HG03103 (cell line): ENCODE measurements at regions not wholly inside any gene's neighbourhood (a gene's known extent, or its start where the extent isn't known, plus 50 kb on each side); places are given as distances from the start of the nearest gene placed in this dataset.
"Not testable (repeated sequence)": the region's sequence is repeated elsewhere in the genome, so short reads cannot be mapped to it uniquely, and the experiment has no call there.

Experiments used
- ATAC-seq: cut with Tn5 transposase; IDR thresholded peaks from one replicate; pipeline ENCODE4 v1.9.1; 2021; ENCODE audit warnings: low read depth; ENCODE audit not compliant: unreplicated experiment

DNA sequence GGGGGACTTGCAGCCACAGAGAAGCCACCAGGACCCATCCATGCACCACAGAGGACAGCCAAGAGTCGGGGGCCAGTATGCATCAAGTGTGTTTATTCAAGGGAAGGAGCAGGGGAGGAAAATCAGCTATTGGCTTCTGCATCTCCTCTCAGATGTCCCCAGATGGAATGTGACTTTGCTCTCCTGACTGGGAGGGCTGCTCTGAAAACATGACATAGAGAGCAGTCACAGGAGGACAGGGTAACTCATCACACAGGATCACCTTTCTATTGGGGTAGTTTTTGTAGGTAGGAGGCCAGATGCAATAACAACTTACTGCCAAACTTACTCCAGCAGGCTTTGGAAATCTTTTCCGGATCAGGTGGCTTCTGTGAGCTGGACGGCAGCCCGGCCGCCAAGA is 121.0 kb upstream of the OPCML start:
- ATAC-seq = no peak

DNA sequence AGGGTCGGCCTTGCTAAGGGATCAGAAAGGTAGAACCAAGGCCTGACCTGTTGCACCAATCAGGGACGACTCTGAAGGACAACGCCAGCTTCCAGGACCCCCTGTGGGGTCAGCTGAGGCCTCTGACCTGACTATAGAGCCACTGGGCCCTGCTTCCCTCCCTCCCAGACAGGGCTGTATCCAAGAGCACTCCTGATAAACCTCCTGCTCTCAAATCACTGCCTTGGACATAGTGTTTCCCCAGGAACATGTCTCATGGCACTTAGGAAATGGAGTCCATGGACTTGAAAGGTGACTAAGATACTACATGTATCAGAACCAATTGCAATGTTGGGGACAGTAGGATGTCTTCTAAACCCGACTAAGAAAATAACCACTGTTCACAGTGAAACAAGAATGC is 117.8 kb upstream of the OPCML start:
- no peak for ATAC-seq

DNA sequence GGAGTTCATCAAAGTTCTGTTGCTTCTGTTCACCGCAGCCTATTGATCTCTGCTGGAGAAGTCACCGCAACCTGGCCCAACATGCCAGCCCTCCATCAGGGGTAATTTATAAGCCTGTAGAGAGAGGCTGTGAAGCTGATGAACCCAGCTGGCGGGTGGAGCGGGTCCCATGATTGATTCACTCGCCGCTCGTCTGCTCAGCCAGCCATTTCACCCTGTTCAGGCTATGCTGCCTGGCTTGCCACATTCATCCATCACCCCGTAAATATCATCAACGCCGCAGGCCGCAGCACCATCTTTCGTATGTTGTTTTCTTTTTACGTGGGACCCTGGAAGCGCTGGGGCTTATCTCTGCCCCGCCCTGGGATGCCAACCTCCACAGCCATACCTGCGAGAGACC is 116.7 kb upstream of the OPCML start:
- ATAC-seq = no peak

DNA sequence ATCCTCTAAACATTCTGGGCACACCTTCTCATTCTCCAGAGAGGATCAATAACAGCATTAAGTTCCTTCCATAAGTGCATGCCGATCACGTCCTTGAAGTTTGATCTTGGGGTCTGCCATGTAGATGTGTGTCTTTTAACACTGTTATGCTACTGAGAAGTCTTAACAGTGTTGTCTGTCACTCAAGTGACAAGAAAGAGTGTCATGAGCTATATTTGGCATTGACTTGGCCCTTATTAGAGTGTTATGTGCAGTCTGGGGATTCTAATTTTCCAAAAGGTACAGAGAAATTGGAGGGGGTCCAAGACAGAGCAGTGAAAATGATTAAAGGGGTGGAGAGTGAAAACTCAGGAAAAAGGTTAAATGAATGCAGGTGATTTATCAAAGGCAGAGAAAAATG is 107.1 kb upstream of the OPCML start:
- no peak for ATAC-seq

DNA sequence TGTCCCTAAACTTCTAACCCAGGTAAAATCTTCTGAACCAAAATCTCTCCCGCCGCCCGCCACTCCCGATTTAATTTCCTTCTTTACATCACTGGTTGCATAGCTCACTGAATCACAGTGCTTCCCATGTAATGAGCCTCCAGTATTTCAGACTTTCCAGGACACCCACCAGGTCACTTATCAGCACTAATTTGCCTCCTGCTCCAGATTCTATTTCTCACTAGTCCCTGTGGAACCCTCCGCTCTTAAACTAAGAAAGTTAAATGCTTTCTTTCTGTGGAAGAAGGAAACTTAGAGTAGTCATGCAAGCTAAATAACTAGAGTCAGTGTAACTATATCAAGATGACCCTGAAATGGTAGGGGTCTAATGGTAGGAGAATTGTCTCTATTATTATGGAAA is 106.6 kb upstream of the OPCML start:
- ATAC-seq = no peak

DNA sequence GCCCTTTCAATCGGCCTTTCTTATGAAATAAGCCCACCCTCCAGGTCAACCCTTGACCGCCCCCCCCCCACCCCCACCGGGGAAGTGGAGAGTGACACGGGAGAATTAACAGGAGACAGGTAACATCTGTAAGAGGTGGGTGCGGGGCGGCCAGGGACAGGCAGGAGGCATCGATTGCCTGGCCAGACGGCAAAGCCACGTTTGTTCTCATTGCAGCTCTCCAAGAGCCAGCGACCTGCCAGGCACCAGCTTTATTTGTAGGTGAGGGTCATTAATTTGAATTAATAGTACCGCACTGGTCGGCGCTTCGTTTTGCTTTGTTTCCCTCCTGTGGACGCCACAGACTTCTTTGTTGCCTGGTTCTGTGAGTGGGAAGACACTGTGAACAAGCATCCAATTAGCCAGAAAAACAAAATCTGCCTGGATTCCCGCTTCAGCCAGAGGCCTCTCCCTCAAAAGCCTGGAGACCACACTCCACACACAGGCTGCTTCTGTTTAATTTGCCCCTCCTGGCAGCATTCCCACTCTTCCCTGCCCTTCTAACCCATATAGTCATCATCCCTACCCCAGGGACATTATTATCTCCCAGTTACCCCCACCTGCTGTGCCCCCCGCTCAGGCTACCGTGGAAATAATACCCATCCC is 104.5 kb upstream of the OPCML start:
- no peak for ATAC-seq

DNA sequence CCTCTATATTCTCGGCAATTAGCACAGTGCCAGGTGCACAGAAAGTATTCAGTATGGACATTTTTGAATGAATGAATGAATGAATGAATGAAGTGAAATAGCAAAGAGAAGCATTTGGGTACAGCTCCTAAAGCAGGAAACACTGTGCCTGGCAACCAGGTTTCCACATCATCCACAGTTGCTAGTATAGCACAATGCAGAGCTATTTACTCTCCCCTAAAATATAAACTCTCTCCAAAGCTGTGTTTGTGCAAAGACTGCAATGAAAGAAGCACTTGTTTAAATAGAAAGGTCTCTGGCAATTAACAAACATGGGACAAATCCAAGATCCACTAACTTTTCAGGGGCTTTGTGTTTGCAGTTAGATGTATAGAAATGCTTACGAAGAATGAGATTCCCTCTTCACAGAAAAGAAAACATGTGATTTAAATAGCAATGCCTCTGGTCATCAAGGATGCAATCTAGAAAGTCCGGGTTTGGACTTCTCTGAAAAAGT is 103.0 kb upstream of the OPCML start:
- no peak for ATAC-seq

DNA sequence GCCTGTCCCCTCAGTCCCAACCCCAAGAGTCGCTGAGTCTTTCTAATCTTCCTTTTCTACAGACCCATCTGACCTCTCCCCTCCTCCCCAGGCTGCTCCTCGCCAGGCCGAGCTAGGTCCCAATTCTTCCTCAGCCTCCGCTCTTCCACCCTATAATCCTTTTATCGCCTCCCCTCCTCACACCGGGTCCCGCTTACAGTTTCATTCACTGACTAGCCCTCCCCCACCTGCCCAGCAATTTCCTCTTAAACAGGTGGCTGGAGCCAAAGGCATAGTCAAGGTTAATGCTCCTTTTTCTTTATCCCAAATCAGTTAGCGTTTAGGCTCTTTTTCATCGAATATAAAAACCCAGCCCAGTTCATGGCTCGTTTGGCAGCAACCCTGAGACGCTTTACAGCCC is 96.1 kb upstream of the OPCML start:
- not testable (repeated sequence) for ATAC-seq

DNA sequence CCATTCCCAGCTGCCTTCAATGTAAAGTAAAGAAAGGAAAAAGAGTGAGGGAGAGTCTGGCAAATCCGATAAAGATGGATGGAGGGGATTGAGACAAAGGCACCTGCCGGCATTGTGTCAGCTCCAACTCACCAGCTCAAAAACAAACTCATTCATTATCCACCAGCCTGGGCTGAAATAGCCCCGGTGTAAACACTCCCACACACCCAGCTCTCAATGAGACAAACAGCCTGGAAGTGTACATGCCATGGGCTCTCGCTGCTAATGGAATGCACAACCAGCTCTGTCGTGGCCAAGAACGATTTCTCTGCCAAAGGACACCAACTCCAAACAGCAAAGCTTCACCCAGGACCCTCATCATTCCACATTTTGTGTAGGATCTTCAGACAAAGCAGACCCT is 89.3 kb upstream of the OPCML start:
- ATAC-seq = no peak

DNA sequence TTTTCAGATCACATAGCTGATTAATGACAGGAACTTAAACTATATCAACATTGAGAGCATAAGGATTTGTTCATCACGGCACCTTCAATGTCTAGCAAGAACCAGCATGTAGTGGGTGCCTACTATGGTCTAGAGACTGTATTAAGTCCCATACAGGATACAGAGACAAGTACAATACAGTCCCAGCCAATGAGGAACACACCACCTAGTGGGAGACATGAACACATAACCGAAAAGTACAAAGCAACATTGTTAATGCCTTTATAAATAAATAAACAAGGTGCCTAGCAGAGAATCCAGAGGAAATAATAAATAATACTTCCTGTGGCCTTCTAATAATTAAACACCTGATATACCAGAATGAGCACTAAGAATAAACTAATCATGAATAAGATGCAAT is 87.7 kb upstream of the OPCML start:
- ATAC-seq = no peak

DNA sequence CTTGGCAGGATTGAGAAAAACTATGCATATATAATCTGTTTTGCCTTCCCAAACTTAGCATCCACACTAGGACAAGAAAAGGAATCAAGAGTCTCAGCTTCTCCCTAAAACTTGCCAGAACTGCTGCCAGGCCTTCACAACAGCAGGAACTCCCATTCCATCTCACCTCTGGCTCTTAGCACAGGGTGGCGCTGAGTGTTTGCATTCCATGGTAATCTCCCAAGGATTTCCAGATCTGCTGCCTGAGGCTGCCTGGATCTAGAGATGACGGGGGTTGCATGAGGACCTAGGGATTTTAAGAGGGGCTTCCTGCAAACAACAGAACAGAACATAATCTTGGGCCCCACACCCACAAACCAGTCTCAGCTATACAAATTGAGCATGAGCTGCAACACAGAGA is 87.1 kb upstream of the OPCML start:
- ATAC-seq = no peak

DNA sequence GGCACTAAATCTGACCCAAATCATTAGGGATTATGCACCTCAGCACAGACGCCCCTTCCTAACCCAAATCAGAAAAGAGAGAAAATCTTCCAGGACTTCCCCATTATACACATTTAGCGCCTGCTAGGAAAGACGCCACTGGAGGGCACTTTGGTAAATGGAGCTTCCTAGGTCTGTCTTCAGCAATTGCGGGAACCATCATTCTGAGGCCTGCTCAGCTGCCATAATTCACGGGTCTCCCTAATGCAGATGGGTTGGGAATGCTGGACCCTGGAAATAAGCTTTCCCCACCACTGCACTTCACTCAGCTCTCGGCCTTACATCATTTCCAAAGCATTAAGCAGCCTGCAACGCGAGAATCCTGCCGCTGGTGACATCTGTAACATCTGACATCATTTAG is 86.2 kb upstream of the OPCML start:
- ATAC-seq = no peak

DNA sequence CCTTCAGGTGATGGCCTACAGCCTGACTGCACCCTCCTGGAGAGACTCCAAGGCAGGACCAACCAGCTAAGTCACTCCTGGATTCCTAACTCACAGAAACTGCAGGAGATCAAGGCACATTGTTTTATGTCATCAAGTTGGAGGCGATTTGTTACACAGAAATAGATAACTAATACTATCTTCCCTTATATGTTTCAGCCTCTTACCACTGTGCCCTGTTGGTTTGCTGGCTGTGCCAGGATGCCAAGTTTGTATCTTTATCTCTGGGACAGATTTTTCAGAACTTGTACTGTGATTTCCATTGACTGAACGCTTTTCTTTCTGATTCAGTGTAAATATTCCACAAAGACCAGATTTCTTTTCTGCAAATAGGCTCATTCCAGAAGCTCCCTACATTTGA is 76.2 kb upstream of the OPCML start:
- ATAC-seq = no peak

DNA sequence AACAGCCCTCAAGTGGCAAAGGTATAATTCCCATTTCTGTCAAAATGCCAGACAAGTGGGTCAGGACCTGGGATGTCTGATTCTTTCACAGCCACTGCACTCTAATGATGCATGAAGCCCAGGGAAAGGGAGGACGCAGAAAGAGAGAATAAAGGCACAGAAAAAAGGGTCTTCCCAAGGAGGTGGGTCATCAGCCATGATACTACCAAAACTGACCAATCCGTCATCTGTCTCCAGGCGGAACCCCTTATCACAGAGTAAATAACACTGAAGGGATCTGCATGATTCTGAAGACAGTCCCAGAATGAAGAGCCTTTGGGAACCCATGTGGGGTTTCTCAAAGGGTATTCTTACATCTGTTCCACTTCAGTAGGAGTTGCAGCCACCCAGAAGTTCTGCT is 73.8 kb upstream of the OPCML start:
- no peak for ATAC-seq

DNA sequence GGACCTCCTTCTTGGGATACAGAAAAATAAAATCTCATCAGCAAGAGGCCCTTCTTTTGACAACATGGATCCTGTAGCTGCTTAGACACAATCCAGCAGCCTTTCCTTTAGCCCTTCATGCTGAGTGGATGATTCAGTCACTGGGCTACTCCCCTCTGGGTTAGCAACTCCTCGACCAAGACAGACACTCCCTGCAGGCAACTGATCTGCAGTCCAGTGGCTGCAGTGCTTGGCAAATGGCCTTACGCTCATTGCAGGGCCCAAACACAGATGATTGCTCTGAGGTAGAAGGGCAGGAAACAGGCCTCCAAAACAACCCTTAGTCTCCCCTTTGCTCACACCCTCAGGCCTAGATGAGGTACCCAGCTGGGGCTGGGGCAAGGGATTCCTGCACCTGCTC is 73.2 kb upstream of the OPCML start:
- ATAC-seq = no peak

DNA sequence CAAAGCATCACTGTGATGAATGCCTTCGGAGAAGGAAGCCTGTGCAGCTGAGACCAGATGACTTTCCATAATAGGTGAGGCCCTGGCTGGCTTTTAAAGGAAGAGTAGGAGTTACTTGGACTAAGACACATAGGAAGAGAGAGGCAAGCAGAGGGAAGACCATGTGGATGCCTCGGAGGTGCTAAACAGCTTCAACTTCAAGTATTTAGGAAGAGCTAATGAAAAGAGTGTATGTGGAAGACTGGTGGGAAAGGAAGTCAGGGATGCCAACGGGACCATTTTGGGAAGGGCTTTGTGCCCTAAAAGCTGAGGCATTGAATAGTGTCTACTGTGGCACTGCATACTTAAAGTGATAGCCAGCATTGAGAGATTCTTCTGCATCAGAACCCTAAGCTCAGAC is 69.3 kb upstream of the OPCML start:
- no peak for ATAC-seq

DNA sequence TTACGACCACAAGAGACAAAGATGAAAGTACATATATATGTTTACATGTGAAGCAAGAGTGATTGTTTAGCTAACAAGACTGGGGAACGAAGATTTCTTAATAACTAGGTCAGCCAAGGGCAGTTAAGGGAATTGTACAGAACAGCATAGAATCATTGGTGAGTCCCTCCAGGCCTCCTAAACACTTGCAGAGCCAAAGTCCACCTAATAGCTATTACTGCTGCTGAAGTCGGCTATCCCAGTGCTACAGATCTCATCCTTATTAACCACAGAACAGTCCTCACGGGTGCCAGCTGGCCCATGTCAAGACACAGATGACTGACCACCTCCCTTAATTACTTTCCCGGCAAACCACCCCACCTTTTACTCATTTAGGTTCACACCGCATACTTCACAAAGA is 68.5 kb upstream of the OPCML start:
- ATAC-seq = no peak

DNA sequence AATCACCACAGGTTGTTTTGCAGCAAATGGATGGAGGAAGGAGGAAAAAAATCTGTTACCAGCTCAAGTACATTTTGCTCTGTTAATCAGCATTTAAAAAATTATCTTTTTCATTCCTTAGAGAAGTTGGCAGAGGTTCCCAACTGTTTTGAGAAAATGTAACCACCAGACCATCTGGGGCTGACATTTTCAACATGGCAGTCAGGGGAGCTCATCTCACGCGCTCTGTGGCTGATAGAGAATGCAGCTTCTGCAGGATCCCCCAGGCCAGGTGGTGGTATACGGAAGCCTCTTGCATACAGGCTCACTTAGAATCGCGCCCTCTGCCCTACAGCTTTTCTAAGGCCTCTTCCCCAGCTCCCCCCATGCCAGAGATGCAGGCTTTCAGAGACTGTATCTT is 68.0 kb upstream of the OPCML start:
- ATAC-seq = no peak

DNA sequence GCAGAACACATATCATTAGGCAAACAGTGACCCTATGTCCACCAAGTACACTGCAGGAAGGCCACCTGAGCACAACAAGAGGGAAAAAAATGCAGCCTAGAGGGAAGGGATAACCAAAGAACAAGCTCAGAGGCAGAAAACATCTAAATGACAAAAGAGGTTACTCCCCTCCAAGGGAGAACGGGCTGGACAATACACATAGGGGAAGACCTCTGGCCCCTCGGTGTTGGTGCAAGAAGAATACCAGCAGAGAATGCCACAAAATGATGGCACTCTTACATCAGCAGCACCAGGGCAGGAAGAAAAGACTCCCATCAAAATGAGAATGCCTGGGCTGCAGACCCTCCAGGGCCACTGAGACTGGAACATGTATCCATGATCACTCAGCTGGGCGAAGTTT is 66.6 kb upstream of the OPCML start:
- no peak for ATAC-seq

DNA sequence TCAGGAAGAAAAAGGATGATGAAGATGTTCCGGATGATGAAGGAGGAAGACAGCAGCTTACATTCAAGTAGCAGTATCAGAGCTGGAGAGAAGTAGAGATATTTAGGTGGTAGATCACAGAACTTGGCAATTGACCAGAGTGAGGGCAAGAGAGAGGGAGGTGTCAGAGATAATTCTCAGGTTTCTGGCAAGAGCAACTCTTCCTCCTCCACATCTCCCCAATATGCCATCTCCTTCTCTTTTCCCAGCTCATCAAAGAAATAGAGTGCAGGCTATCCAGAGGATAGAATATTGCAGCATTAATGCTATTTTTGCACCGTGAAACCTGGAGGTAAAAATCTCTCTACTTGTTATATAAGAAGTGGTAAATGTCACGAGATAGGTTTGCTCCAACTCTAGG is 64.9 kb upstream of the OPCML start:
- ATAC-seq = no peak

DNA sequence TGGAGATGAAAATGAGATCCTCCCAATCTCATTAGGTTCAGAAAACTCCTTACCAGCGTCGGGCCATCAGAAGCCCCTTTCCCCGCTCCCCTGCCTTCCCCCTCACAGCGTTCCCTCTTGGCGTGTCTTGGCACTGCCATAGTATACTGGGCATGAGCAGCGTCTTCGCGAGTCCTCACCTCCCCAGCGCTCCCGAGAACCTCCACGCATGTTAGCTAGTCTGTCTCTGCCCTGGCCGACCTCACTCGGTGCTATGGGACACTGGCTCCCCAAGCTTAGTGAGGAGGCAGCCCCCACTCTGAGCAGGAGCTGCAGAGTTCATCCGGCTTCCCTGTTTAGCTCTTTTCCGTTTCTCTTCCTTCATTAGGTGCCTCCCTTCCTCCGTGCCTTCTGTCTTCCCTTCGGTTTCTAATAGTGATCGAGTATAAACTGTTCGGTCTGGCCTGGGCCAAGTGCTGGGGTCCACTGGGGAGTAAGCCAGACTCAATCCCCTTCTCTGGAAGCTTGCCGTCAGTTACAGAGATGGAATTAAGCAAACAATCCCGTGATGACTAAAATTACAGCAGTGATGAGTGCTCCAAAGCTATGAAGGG is 63.8 kb upstream of the OPCML start:
- ATAC-seq = no peak

DNA sequence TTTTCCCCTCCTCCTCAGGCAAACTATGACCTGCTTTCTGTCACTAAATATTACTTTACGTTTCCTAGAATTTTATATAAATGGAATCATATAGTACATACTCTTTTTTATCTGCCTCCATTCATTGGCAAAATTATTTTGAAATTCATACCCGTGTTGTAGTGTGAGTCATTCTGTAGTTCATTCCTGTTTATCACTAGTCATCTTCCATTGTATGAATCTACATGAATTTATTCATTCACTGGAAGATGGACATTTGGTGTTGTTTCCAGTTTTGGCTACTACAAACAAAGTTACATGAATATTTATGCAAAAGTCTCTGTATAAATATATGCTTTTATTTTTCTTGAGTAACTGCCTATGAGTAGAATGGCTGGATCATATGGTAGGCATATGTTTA is 60.7 kb upstream of the OPCML start:
- ATAC-seq = no peak
